ENCODE measurements at regions not wholly inside any gene's neighbourhood (a gene's known extent, or its start where the extent isn't known, plus 50 kb on each side); places are given as distances from the start of the nearest gene placed in this dataset.

DNA sequence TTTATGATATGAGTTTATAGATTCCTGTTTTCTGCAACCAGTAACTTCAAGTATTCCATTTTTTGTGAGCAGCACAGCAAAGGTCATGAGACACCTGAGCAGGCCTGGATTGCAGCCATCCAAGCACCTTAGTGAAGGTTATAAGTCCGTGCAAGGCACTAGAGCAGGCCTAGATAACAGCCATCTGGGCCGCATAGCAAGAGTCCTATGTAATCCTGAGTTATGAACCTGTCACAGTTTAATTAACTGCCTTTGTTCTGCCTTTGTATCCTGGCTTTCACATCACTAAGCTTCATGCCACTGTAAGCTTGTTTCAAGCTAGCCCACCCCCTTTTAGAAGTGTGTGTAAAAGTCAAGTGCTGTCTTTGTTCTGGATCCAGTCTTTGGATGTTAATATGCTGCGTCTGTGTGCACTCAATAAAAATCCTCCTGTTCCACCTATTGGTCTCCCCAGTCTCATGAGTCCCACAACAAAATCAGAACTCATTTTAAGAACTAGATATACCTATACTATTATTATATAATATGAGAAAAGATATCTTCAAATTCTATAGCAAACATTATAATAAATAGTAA, 556.2 kb upstream of the CHRM3 start:
- TF ChIP-seq, protein P1, sequence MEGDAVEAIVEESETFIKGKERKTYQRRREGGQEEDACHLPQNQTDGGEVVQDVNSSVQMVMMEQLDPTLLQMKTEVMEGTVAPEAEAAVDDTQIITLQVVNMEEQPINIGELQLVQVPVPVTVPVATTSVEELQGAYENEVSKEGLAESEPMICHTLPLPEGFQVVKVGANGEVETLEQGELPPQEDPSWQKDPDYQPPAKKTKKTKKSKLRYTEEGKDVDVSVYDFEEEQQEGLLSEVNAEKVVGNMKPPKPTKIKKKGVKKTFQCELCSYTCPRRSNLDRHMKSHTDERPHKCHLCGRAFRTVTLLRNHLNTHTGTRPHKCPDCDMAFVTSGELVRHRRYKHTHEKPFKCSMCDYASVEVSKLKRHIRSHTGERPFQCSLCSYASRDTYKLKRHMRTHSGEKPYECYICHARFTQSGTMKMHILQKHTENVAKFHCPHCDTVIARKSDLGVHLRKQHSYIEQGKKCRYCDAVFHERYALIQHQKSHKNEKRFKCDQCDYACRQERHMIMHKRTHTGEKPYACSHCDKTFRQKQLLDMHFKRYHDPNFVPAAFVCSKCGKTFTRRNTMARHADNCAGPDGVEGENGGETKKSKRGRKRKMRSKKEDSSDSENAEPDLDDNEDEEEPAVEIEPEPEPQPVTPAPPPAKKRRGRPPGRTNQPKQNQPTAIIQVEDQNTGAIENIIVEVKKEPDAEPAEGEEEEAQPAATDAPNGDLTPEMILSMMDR (conservative IDR thresholded peaks at IDR 0.05), result no peak
- H3K27ac ChIP-seq, result no peak overlapping the region

DNA sequence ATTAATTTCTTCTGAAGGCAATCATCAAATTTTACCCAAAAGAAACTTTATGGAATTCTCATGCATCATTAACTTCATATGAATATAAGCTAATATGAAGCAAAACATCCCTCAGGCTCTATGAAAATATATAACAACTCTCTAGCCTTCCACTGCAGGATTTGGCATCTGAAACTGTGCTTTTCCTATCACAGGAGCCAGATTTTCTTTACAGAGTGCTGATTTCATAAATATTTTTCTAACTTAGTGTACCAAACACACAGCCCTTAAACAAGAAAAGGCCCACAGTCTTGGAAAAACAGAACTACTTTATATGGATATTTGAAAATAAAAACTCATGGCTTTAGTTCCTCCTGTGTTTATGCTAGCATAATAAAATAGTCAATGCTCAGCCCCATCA, 559.5 kb upstream of the CHRM3 start:
- no peak overlapping the region for H3K27ac ChIP-seq
- TF ChIP-seq, protein P1 (conservative IDR thresholded peaks at IDR 0.05), result no peak
- TF ChIP-seq ZFX (IDR thresholded peaks at IDR 0.05), result no peak

DNA sequence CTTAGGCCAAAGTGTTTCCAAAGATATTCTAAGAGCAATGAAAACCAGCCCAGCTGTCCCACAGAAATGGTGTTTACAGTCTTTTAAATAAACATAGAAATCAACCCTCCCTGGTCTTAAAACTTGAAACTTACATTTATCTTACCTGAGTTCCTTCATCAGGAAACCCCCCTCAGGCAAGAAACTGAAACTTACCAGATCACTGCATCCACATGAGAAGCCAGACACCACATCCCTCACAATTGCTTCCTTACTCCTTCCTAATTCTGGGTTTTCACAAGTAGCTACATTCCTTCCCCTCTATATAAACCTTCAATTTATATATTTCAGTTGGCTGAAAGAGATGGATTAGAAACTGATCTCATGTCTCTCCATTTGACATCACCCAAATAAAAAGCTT, 563.0 kb upstream of the CHRM3 start:
- TF ChIP-seq, protein P1 (conservative IDR thresholded peaks at IDR 0.05), result no peak
- no peak for TF ChIP-seq ZFX (IDR thresholded peaks at IDR 0.05)
- no peak overlapping the region for H3K27ac ChIP-seq

DNA sequence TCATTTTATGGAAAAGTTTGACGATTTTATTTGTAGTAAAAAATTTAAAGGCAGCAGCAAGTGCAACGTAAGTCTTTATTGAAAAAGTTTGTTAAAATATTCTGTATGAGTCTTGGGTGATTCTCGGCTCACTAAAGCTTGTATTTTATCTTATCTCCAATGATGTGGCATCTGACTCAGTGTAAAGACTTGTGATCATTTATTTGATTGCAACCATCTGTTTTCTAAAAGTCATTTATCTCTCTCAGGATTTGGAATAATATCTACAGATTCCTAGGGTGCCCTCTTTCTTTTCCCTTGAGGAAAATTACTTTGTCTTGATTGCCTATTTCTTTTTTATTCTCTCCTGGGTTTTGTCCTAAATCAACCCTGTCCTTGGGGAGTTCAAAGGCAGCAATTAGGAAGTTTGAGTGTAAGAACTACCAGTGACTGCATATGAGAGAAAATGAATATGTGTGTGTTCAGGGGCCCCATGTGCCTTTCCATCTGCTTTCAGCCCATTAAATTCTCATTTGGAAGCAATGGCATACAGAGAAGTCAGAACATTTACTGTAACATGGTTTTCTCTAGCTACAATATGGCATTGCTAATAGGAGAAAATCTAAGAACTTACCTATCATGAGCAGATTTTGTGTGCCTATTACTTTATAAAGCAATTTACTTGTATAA, 575.0 kb upstream of the CHRM3 start:
- H3K27ac ChIP-seq, result no peak overlapping the region
- TF ChIP-seq, protein P1 (conservative IDR thresholded peaks at IDR 0.05), result no peak
- TF ChIP-seq ZFX (IDR thresholded peaks at IDR 0.05), result no peak

DNA sequence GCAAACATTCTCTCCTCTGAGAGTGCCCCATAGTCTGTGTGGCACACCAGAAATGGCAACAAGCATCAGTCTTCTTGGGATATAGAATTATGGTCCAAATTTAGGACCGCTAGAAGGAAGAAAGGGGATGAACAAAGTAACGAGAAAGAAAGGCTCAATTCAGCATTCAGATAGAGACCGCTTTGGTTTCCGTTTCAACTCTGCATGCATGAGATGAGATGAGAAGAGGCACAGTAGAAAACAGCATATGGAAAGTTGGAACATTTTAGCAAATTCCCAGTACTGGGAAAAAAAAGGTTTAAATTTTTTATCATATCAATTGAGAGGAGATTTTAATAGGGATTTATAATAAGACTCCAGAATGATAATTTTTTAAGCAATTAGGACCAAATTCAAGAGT, 595.5 kb upstream of the CHRM3 start:
- TF ChIP-seq, protein P1 (conservative IDR thresholded peaks at IDR 0.05), result no peak
- TF ChIP-seq ZFX (IDR thresholded peaks at IDR 0.05), result no peak
- no peak overlapping the region for H3K27ac ChIP-seq

DNA sequence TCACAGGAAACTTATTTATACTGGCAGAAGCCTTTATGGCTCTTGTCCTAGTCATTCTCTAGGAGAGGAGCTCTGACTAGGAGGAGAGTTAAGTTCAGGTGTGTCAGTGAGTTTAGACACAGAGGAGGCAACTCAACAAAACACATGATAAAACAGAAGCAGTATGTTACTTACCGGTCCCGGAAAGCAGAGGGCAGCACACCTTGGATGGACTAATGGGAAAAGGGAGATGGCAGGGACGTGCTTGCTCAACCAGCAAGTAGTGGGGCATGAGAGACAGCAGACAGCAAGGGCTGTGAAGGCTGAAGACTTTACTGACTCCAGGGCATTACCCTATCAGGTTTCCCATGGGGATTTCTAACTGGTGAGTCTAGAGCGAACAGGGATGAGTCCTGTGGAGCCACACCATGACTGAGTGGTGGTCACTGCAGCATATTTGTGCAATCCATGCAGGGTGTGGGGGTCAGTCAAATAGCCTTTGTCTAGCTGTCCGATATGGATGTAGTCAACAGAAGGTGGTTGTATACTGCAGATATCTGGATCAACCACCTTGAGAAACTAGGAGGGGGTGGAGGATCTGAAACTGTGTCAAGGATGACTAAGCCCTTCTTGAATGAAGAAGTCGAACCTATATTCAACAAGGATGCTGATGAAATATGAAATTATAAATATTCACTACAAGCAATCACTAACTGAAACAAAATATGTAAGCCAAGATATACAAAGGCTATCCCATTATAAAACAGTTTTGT, 596.3 kb upstream of the CHRM3 start:
- no peak overlapping the region for H3K27ac ChIP-seq
- TF ChIP-seq ZFX (IDR thresholded peaks at IDR 0.05), result no peak
- TF ChIP-seq, protein P1 (conservative IDR thresholded peaks at IDR 0.05), result peak; percentile 15

DNA sequence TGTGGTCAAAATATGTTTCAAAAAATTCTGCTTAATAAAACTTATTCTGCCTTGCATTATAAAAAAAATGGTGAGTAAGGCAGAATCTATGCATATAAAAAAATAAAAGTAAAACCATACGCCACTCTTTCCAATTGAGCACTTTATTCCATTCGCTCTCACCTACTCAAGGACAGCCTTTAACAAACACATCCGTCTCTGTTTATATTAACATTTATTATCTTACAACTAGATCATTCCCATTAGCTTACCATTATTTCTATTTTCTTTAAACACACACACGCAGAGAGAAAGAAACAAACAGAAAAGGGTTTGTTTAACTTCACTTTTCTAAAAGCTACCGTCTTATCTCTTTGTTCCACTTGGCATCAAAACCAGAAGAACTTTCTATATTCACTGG, 598.9 kb upstream of the CHRM3 start:
- no peak for TF ChIP-seq ZFX (IDR thresholded peaks at IDR 0.05)
- TF ChIP-seq, protein P1 (conservative IDR thresholded peaks at IDR 0.05), result no peak
- H3K27ac ChIP-seq, result no peak overlapping the region
